Gastroesophageal sphincter (tissue), 3 donors: ENCODE measurements at regions not wholly inside any gene's neighbourhood (a gene's known extent, or its start where the extent isn't known, plus 50 kb on each side); places are given as distances from the start of the nearest gene placed in this dataset.

Source experiments
- POLR2A ChIP-seq, 2 donors: fragments of 450-650 bp; IDR thresholded peaks; one replicate each; pipeline ENCODE4 v1.6.1; 2017; ENCODE audit warnings: antibody characterized with exemption in 2 of 2, mild to moderate bottlenecking in 2 of 2, moderate library complexity in 1 of 2
- TF ChIP-seq, protein P1 (sequence below), 4 experiments: fragments of 200-600 bp in 2 of 4; fragments of 450-650 bp in 2 of 4; sonication (generic) in 1 of 4; IDR thresholded peaks; one replicate each; pipeline ENCODE4 v1.5.1; 2017 to 2019; ENCODE audit warnings: antibody characterized with exemption in 4 of 4, mild to moderate bottlenecking in 2 of 4, moderate library complexity in 2 of 4

DNA sequence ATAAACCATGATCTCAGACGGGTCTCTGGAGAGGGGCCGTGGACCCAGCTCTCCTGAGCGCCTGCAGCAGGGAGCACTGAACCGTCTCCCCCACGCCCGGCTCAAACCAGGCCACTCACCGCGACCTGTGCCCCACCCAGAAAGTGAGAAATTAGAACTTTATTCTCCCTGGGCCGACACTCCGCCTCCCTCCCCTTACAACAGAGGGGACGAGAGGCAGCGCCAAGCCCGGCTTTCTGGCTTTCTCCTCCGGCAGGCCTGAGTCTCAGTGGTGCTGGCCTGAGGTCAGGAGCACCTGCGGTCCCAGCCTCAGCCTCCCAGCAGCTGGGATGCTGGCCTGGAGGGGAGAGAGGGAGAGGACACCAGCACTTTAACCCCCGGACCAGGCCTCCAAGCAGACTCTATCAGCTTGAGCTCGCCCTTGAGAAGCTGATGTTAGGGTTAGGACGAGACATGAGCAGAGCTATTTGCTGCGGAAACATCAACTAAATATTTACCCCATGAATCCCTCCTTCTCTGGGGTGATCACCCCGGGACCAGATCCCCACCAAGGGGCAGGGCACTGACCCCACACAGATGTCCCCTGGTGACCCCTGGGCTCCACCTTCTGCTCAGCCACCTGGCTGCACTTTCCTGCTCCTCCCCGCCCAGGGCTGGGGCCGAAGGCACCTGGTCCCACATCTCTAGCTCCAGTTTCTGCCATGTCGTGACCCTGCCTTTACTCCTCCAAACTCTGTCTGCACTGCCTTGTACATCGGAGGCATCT is 856.3 kb upstream of the SALL3 start:
- TF ChIP-seq, protein P1, sequence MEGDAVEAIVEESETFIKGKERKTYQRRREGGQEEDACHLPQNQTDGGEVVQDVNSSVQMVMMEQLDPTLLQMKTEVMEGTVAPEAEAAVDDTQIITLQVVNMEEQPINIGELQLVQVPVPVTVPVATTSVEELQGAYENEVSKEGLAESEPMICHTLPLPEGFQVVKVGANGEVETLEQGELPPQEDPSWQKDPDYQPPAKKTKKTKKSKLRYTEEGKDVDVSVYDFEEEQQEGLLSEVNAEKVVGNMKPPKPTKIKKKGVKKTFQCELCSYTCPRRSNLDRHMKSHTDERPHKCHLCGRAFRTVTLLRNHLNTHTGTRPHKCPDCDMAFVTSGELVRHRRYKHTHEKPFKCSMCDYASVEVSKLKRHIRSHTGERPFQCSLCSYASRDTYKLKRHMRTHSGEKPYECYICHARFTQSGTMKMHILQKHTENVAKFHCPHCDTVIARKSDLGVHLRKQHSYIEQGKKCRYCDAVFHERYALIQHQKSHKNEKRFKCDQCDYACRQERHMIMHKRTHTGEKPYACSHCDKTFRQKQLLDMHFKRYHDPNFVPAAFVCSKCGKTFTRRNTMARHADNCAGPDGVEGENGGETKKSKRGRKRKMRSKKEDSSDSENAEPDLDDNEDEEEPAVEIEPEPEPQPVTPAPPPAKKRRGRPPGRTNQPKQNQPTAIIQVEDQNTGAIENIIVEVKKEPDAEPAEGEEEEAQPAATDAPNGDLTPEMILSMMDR (IDR thresholded peaks at IDR 0.05) = no peak
- TF ChIP-seq POLR2A (IDR thresholded peaks at IDR 0.05) = no peak
